ENCODE measurements at regions not wholly inside any gene's neighbourhood (a gene's known extent, or its start where the extent isn't known, plus 50 kb on each side); places are given as distances from the start of the nearest gene placed in this dataset.

DNA sequence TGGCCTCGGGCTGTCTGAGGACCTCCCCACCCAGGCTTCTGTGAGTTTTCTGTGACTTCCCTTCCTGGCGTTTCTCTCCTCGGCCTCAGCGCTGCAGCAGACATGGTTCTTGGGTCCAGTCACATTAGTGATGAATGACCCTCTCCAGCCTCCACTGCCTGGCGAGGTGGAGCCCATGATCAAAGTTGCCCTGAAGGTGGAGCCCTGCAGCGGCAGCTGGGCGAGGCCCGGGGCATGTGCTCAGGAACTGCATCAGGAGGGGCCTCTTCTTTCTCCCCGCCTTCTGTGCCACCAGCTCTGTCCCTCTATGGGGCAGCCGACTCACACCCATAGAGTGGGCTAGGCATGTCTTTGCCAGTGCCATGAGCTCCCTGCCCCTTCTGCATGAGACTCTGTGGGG is 1079.7 kb downstream of the TBC1D22A start:
- ChIA-PET POLR2A (no interaction called here), CTCF (no interaction called here)
- no peaks in the 10 kb centered on the region for H3K36me3 ChIP-seq (ENCODE audit: insufficient read depth, low read length)
- Mint-ChIP-seq H3K27me3 (peaks cover 6 to 32% of the 10 kb centered on the region in 2 donors), H3K9me3 (no peaks in the 10 kb centered on the region), H3K4me1 (no peaks in the 10 kb centered on the region), H3K36me3 (no peaks in the 10 kb centered on the region), H3K27ac (no peak overlapping the region), H3K4me3 (no peak overlapping the region)
- no peaks in the 10 kb centered on the region for H3K4me1 ChIP-seq (ENCODE audit: insufficient read depth, low read length)
- DNase-seq: no peak
- no peak overlapping the region for H3K27ac ChIP-seq (ENCODE audit: low read depth, low read length)
- no peak overlapping the region for H3K4me3 ChIP-seq (ENCODE audit: low read length)
- H3K27me3 ChIP-seq (ENCODE audit: insufficient read depth, low read length, poor library complexity, severe bottlenecking): no peaks in the 10 kb centered on the region
- H3K9me3 ChIP-seq (ENCODE audit: low read length): no peaks in the 10 kb centered on the region

DNA sequence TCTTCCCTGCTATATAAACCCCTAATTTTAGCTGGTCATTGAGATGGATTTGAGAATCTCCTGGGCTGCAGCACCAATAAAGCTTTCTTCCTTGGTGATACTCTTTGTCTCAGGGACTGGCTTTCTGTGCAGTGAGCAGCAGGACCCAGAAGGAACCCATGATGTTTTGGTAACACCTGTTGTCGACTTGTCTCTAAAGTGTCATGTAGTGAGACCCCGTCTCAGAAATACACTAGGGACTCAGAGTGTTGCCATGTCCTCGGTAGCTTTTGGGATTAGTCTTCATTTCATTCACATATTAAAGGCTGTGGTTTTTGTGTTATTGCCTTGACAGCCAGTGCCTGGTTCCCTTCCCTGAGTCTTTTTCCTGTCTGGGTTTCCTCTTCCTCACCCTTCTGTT is 1078.7 kb downstream of the TBC1D22A start:
- H3K27me3 ChIP-seq (ENCODE audit: insufficient read depth, low read length, poor library complexity, severe bottlenecking): no peaks in the 10 kb centered on the region
- H3K9me3 Mint-ChIP-seq: no peaks in the 10 kb centered on the region
- DNase-seq: no peak
- H3K9me3 ChIP-seq (ENCODE audit: low read length): no peaks in the 10 kb centered on the region
- POLR2A ChIA-PET: no interaction called here
- H3K36me3 Mint-ChIP-seq: no peaks in the 10 kb centered on the region
- H3K27ac ChIP-seq (ENCODE audit: low read depth, low read length): no peak overlapping the region
- no peak overlapping the region for H3K27ac Mint-ChIP-seq
- H3K4me1 ChIP-seq (ENCODE audit: insufficient read depth, low read length): no peaks in the 10 kb centered on the region
- H3K4me3 ChIP-seq (ENCODE audit: low read length): no peak overlapping the region
- H3K4me1 Mint-ChIP-seq: no peaks in the 10 kb centered on the region
- H3K36me3 ChIP-seq (ENCODE audit: insufficient read depth, low read length): no peaks in the 10 kb centered on the region
- no peak overlapping the region for H3K4me3 Mint-ChIP-seq
- CTCF ChIA-PET: no interaction called here
- H3K27me3 Mint-ChIP-seq: peaks cover 6 to 29% of the 10 kb centered on the region in 2 donors

DNA sequence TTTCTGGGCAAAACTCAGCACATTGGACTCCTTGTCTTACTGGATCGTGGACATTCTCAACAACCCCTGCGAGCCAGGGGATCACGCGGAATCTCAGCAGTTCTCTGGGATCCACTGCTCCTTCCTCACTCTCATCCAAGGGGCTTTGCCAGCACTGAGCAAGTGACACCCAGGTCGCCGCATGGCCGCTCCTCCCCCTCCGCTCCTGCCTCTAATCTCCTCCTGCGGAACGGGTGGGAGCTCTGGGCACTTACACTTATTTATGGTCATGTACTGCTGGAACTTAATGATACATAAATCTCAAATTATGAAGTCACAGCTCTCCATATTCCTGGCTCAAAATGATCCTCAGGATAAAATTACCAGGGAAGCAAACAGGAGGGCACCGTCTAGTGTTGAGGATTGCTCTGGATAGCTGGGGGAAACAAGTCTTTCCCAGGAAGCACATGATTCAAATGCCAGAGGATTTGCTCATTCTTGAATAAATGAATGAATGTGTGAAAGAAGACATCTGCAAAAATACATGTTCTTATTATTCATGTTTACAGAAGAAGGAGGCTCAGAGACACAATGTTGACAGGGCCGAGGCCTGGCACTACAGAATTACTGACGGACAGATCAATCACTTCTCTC is 1077.3 kb downstream of the TBC1D22A start:
- H3K27me3 ChIP-seq (ENCODE audit: insufficient read depth, low read length, poor library complexity, severe bottlenecking): no peaks in the 10 kb centered on the region
- Mint-ChIP-seq H3K4me1 (peaks cover 0 to 3% (median 3%) of the 10 kb centered on the region in 3 donors), H3K27me3 (peaks cover 6 to 24% of the 10 kb centered on the region in 2 donors), H3K36me3 (no peaks in the 10 kb centered on the region), H3K27ac (no peak overlapping the region), H3K9me3 (no peaks in the 10 kb centered on the region), H3K4me3 (no peak overlapping the region)
- ChIA-PET POLR2A (no interaction called here), CTCF (no interaction called here)
- no peaks in the 10 kb centered on the region for H3K4me1 ChIP-seq (ENCODE audit: insufficient read depth, low read length)
- no peaks in the 10 kb centered on the region for H3K9me3 ChIP-seq (ENCODE audit: low read length)
- DNase-seq: no peak
- H3K36me3 ChIP-seq (ENCODE audit: insufficient read depth, low read length): no peaks in the 10 kb centered on the region
- H3K27ac ChIP-seq (ENCODE audit: low read depth, low read length): no peak overlapping the region
- no peak overlapping the region for H3K4me3 ChIP-seq (ENCODE audit: low read length)

DNA sequence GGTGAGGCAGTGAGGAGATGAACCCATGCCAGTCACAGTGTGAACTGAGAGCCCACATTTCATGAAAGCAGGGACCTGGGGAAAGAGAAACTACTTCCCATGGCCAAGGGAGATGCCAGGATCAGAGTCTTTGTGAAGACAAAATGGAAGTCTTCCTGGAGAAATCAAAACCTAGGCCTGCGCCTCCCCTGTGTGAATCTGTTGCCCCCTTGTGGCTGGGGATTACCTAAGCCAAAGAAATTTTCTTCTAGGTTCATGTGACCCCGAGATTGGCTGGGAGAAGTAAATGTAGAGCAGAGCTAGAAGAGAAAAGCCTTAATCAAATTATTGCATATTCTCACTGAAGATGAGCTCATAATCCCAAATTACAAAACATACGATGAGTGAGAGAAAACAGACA is 1075.3 kb downstream of the TBC1D22A start:
- no peaks in the 10 kb centered on the region for H3K36me3 ChIP-seq (ENCODE audit: insufficient read depth, low read length)
- peaks cover 4% of the 10 kb centered on the region for H3K27me3 ChIP-seq (ENCODE audit: insufficient read depth, low read length, poor library complexity, severe bottlenecking)
- Mint-ChIP-seq H3K36me3 (no peaks in the 10 kb centered on the region), H3K4me3 (no peak overlapping the region), H3K27ac (no peak overlapping the region), H3K4me1 (peaks cover 0 to 3% (median 3%) of the 10 kb centered on the region in 3 donors), H3K9me3 (no peaks in the 10 kb centered on the region), H3K27me3 (peaks cover 12 to 29% of the 10 kb centered on the region in 2 donors)
- no peak overlapping the region for H3K27ac ChIP-seq (ENCODE audit: low read depth, low read length)
- DNase-seq: no peak
- CTCF ChIA-PET: no interaction called here
- POLR2A ChIA-PET: no interaction called here
- no peaks in the 10 kb centered on the region for H3K9me3 ChIP-seq (ENCODE audit: low read length)
- H3K4me1 ChIP-seq (ENCODE audit: insufficient read depth, low read length): no peaks in the 10 kb centered on the region
- no peak overlapping the region for H3K4me3 ChIP-seq (ENCODE audit: low read length)

DNA sequence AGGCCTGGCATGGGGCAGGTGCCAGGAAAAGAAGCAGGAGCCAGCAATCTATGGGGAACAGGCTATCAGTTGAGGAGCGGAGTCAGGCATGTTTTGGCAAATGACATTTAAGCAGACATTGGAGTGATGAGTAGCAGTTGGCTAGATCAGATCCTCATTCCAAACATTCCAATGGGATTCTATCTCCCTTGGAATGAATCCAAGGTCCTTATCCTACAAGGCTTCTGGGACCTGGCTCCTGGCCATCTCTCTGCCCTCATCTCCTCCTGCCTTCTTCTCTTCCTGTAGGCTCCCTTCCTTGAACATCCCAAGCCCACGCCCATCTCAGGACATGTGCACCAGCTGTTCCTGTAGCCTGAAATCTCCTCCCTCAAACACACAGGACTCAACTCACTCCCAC is 1074.5 kb downstream of the TBC1D22A start:
- Mint-ChIP-seq H3K27ac (no peak overlapping the region), H3K9me3 (no peaks in the 10 kb centered on the region), H3K27me3 (peaks cover 12 to 35% of the 10 kb centered on the region in 2 donors), H3K4me1 (peaks cover 0 to 3% (median 3%) of the 10 kb centered on the region in 3 donors), H3K4me3 (no peak overlapping the region), H3K36me3 (no peaks in the 10 kb centered on the region)
- POLR2A ChIA-PET: no interaction called here
- CTCF ChIA-PET: no interaction called here
- peaks cover 4% of the 10 kb centered on the region for H3K27me3 ChIP-seq (ENCODE audit: insufficient read depth, low read length, poor library complexity, severe bottlenecking)
- H3K27ac ChIP-seq (ENCODE audit: low read depth, low read length): no peak overlapping the region
- H3K36me3 ChIP-seq (ENCODE audit: insufficient read depth, low read length): no peaks in the 10 kb centered on the region
- no peaks in the 10 kb centered on the region for H3K9me3 ChIP-seq (ENCODE audit: low read length)
- DNase-seq: no peak
- no peak overlapping the region for H3K4me3 ChIP-seq (ENCODE audit: low read length)
- no peaks in the 10 kb centered on the region for H3K4me1 ChIP-seq (ENCODE audit: insufficient read depth, low read length)

DNA sequence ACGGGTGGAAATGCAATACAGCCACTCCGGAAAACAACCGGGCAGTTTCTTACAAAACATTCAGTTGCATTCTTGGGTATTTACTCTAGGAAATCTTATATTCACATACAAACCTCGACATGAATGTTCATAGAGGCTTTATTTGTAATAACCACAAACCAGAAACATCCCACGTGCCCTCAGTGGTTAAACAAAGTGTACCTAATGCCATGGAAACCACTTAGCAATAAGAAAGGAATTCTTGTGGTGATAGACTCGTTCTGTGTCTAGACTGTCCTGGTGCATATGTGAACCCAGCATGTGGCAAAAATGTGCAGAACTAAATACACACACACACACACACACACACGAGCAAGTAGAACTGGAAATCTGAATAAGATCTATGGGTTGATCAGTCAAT is 1073.3 kb downstream of the TBC1D22A start:
- no peaks in the 10 kb centered on the region for H3K9me3 ChIP-seq (ENCODE audit: low read length)
- Mint-ChIP-seq H3K4me1 (peaks cover 0 to 3% (median 3%) of the 10 kb centered on the region in 3 donors), H3K4me3 (no peak overlapping the region), H3K9me3 (no peaks in the 10 kb centered on the region), H3K27ac (no peak overlapping the region), H3K36me3 (no peaks in the 10 kb centered on the region), H3K27me3 (peaks cover 10 to 32% of the 10 kb centered on the region in 2 donors)
- DNase-seq: no peak
- ChIA-PET CTCF (no interaction called here), POLR2A (no interaction called here)
- peaks cover 4% of the 10 kb centered on the region for H3K27me3 ChIP-seq (ENCODE audit: insufficient read depth, low read length, poor library complexity, severe bottlenecking)
- H3K4me3 ChIP-seq (ENCODE audit: low read length): no peak overlapping the region
- H3K4me1 ChIP-seq (ENCODE audit: insufficient read depth, low read length): no peaks in the 10 kb centered on the region
- no peak overlapping the region for H3K27ac ChIP-seq (ENCODE audit: low read depth, low read length)
- no peaks in the 10 kb centered on the region for H3K36me3 ChIP-seq (ENCODE audit: insufficient read depth, low read length)

DNA sequence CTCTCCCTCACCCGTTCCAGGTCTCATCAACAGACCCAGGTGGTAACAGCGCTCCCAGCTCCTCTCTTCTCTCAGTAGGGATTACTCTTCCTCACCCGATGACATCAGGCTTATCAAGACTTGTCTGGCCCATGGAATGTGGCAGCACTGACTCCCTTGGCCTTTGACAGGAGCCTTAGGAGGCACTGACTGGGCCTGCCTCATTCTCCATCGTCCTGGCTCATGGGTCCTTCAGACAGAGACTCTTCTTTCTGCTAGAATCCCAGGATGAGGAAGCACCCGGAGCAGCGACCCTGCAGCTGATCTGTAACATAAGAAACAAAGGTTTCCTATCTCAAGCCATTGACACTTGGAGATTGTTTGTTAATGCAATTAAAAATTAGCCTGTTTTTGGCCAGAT is 1063.6 kb downstream of the TBC1D22A start:
- ChIA-PET POLR2A (no interaction called here), CTCF (no interaction called here)
- H3K27ac ChIP-seq (ENCODE audit: low read depth, low read length): no peak overlapping the region
- no peak for DNase-seq
- H3K4me1 ChIP-seq (ENCODE audit: insufficient read depth, low read length): no peaks in the 10 kb centered on the region
- no peaks in the 10 kb centered on the region for H3K27me3 ChIP-seq (ENCODE audit: insufficient read depth, low read length, poor library complexity, severe bottlenecking)
- Mint-ChIP-seq H3K27me3 (peaks cover 2 to 10% of the 10 kb centered on the region in 2 donors), H3K36me3 (no peaks in the 10 kb centered on the region), H3K9me3 (no peaks in the 10 kb centered on the region), H3K27ac (no peak overlapping the region), H3K4me1 (no peaks in the 10 kb centered on the region), H3K4me3 (no peak overlapping the region)
- no peaks in the 10 kb centered on the region for H3K9me3 ChIP-seq (ENCODE audit: low read length)
- H3K4me3 ChIP-seq (ENCODE audit: low read length): no peak overlapping the region
- no peaks in the 10 kb centered on the region for H3K36me3 ChIP-seq (ENCODE audit: insufficient read depth, low read length)

DNA sequence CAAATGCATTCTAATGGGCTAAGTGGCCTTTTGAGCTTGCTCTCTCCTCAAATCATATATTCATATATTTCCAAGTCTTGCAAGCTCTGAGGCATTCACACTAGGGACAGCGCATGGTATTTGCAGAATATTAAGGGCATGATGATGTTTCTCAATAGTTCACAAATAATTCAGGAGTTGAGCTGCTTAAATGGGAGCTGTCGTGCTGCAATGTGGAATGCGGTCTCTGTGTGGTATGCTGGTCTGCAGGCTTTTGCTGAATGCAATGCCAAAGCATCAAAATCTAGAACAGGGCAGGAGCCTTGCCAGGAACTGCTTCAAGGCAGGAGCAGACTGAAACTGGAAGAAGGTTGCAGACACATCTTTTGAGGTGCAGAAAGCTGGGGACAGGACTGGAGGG is 1060.0 kb downstream of the TBC1D22A start:
- Histone ChIP-seq H3K36me3 (ENCODE audit: insufficient read depth, low read length) (no peaks in the 10 kb centered on the region), H3K4me3 (ENCODE audit: low read length) (no peak overlapping the region), H3K9me3 (ENCODE audit: low read length) (no peaks in the 10 kb centered on the region), H3K27me3 (ENCODE audit: insufficient read depth, low read length, poor library complexity, severe bottlenecking) (no peaks in the 10 kb centered on the region), H3K27ac (ENCODE audit: low read depth, low read length) (no peak overlapping the region), H3K4me1 (ENCODE audit: insufficient read depth, low read length) (no peaks in the 10 kb centered on the region)
- CTCF ChIA-PET: no interaction called here
- Mint-ChIP-seq H3K4me1 (no peaks in the 10 kb centered on the region), H3K27me3 (peaks cover 6 to 9% of the 10 kb centered on the region in 2 donors), H3K36me3 (no peaks in the 10 kb centered on the region), H3K4me3 (no peak overlapping the region), H3K9me3 (peaks cover 0 to 2% (median 0%) of the 10 kb centered on the region in 5 donors), H3K27ac (no peak overlapping the region)
- no peak for DNase-seq
- POLR2A ChIA-PET: no interaction called here

DNA sequence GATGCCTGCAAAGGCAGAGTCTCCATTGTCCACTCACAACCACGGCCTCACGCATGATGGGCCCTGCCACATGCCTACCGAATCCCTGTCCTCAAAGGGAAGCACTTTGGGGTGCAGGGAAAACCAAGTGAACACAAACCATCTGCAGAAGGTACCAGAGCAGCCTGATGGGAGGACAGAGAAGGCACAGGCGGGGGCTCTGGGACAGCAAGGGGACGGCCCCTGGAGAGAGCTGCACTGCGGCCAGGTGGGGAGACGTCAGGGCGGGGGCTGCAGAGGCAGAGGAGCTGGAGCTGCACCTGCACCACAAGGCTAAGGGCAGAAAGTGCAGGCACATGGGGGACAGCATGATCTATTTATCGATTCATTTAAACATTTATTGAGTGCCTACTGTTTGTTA is 1056.0 kb downstream of the TBC1D22A start:
- POLR2A ChIA-PET: no interaction called here
- H3K36me3 Mint-ChIP-seq: no peaks in the 10 kb centered on the region
- H3K27ac Mint-ChIP-seq: no peak overlapping the region

More for the DNA sequence above, 1056.0 kb downstream of the TBC1D22A start:
- peaks cover 6 to 11% of the 10 kb centered on the region in 2 donors for H3K27me3 Mint-ChIP-seq
- no peak overlapping the region for H3K27ac ChIP-seq (ENCODE audit: low read depth, low read length)
- no peaks in the 10 kb centered on the region for H3K4me1 Mint-ChIP-seq
- no peaks in the 10 kb centered on the region for H3K27me3 ChIP-seq (ENCODE audit: insufficient read depth, low read length, poor library complexity, severe bottlenecking)
- no peak overlapping the region for H3K4me3 ChIP-seq (ENCODE audit: low read length)
- no peak for DNase-seq
- no peaks in the 10 kb centered on the region for H3K9me3 ChIP-seq (ENCODE audit: low read length)
- CTCF ChIA-PET: no interaction called here
- no peak overlapping the region for H3K4me3 Mint-ChIP-seq
- H3K36me3 ChIP-seq (ENCODE audit: insufficient read depth, low read length): no peaks in the 10 kb centered on the region
- peaks cover 0 to 4% (median 0%) of the 10 kb centered on the region in 5 donors for H3K9me3 Mint-ChIP-seq
- no peaks in the 10 kb centered on the region for H3K4me1 ChIP-seq (ENCODE audit: insufficient read depth, low read length)

Data from CD8-positive, alpha-beta memory T cell (primary cell).